Islet precursor cell (in vitro differentiated cells): ENCODE measurements at regions not wholly inside any gene's neighbourhood (a gene's known extent, or its start where the extent isn't known, plus 50 kb on each side); places are given as distances from the start of the nearest gene placed in this dataset.

Experiments
- DNase-seq: peaks from one replicate; pipeline ENCODE4 v3.0.0-alpha.2; 2018

DNA sequence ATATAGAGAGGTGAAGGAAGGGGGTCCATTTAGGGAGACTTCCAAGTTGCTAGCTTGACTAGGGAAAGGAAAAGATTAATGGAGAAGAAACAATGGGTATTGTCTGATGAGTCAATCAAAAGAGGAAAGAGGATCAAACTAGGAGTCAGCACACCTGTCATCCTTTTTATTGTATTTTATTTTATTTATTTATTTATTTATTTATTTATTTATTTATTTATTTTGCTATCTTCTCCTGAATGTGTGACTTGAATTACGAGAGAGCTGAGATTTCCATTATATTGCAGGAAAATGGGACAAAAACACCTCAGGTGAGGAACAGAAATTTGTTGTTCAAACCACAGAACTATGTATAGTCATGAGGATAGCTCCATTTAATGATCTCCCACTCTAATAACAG is 58.9 kb downstream of the NUDT11 start:
- no peak for DNase-seq

DNA sequence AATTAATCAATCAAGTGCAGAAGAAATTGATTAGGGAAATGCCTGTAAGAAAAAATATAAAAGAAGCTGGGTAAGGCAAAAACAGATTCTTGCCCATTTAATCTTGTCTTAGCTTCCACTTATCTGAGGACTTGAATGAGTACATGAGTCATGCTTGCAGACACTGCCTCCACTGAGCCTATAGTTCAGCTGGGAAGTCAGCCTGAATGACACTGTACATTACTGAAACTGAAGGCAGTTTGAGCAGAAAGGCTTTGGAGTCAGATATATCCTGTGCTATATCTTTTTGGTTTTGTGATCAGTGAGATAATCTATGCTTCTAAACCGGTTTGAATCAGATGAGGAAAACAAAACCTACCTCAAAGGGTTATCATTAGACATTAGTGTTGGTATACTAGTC is 61.3 kb downstream of the NUDT11 start:
- DNase-seq, result no peak

DNA sequence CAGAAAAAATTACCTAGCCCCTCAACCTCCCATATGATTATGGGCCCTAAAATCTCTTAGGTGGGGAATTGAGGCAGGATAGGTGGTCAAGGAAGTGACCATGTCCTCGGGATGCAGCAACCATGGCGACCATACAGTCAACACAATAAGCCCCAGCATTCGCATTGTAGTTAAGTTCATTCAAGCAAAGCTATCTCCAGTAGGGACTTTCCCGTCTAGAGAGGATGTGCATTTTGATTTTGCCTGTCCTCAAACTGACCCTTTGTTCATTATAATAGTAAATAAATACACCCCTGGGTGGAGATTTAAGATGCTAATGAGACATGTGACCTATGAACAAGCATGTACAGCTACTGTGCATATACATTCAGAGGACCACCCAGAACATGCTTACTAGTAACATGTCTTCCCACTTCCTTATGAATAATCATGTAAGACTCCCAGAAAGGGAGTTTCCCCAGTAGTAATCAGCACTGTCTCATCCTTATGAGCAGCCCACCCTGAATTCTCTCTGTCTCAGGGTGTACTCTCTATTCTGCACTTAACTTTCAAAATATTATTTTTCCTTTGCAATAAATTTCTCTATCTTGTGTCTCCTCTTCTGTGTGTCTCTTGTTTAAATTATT is 74.3 kb downstream of the NUDT11 start:
- no peak for DNase-seq

DNA sequence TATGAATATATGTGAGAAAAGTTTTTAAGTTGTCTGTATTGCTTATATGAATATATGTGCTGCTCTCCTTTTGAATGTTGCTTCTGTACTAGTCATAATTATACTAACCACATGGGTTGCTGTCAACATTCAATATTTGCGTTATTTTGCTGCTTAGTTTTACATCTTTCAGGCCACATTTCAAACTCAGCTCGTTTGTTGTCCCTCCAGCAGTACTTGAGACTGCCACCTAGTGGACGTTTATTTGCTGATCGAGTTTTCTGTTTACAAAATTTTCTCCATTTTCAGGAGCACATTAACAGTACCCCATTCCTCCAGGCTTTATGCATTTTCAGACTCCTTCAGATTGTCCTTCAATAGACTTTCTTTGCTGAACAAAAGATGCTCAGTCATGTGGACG is 75.8 kb downstream of the NUDT11 start:
- no peak for DNase-seq

DNA sequence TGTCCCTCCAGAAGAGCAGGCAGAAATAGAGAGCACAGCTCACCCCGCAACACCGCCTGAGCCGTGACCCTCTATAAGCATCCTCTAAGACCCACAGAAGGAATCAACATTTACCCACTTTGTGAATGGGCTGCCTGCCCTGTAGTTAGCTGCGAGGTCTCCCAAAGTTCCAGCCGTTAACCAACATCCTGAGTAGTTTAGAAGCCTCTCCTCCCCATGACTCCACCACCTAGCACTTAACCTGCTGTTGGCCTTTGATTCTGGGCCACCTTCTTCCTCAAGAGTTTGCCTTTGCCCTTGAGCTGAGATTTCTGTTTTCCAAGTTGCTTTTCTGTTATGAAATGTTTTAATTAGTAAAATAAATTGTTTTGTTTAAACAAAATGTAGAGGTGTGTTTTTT is 75.8 kb downstream of the NUDT10 start:
- no peak for DNase-seq

DNA sequence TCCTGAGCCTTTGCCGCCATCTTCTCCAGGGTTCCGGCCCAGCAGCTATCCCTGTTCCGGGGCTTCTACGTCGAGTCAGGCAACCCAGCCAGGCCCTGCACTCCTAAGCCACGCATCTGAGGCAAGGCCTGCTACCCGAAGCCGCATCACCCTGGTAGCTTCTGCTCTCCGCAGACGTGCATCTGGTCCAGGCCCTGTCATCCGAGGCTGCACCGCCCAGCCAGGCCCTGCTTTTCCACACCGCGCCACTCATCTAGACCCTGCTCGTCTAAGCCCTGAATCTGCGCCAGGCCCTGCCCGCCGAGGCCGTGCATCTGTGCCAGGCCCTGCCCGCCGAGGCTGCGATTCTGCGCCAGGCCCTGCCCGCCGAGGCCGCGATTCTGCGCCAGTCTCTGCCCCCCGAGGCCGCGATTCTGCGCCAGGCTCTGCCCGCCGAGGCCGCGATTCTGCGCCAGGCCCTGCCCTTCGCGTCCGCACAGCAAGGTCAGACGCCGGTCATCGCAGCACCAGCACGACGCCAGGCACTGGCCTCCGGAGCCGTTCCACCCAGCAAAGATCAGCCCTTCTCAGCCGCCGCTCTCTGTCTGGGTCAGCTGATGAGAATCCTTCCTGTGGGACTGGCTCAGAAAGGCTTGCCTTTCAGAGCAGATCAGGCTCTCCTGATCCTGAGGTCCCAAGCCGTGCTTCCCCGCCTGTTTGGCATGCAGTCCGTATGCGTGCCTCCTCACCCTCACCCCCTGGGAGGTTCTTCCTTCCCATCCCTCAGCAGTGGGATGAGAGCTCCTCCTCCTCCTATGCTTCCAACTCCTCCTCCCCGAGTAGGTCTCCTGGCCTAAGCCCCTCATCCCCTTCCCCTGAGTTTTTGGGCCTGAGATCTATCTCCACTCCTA is 75.1 kb downstream of the NUDT10 start:
- no peak for DNase-seq

DNA sequence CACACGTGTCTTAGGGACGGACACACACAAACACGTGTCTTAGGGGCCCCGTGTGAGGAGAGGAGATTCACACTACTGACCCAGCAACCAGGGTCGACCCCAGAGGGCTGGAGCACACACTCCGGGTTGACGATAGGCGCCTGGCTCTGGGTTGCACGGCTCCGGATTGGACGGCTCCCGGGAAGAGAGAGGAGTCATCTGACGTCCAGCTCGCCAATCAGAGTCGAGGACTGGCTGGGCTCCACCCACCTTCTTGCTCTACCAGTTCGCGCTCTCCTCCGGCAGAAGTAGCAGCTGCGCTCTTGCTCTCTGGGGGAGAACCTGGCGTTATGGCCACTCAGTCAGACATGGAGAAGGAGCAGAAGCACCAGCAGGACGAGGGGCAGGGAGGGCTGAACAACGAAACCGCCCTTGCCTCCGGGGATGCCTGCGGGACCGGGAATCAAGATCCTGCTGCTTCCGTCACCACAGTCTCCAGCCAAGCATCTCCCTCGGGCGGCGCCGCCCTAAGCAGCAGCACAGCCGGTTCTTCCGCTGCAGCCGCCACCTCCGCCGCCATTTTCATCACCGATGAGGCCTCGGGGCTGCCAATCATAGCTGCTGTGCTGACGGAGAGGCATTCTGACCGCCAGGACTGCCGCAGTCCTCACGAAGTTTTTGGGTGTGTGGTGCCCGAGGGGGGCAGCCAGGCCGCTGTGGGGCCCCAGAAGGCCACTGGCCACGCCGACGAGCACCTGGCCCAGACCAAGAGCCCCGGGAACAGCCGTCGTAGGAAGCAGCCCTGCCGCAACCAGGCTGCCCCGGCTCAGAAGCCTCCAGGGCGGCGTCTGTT is 74.3 kb downstream of the NUDT10 start:
- no peak for DNase-seq

DNA sequence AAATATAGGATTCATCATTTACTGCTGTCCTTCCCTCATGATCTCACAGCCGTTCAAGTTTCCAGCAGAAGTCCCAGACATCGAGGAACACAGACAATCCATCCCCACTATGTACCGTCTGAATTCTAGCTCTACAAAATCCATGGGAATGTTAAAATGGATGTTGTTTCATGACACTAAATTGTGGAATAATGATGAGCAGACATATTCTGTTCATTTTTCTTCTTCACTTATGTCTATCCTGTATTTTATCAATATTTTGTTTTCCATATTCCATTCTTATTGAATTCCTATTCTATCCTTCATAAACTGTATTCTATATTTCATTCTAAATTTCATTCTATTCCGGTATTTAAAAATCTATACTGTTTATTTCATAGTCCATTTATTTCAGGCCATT is 71.8 kb downstream of the NUDT10 start:
- no peak for DNase-seq

DNA sequence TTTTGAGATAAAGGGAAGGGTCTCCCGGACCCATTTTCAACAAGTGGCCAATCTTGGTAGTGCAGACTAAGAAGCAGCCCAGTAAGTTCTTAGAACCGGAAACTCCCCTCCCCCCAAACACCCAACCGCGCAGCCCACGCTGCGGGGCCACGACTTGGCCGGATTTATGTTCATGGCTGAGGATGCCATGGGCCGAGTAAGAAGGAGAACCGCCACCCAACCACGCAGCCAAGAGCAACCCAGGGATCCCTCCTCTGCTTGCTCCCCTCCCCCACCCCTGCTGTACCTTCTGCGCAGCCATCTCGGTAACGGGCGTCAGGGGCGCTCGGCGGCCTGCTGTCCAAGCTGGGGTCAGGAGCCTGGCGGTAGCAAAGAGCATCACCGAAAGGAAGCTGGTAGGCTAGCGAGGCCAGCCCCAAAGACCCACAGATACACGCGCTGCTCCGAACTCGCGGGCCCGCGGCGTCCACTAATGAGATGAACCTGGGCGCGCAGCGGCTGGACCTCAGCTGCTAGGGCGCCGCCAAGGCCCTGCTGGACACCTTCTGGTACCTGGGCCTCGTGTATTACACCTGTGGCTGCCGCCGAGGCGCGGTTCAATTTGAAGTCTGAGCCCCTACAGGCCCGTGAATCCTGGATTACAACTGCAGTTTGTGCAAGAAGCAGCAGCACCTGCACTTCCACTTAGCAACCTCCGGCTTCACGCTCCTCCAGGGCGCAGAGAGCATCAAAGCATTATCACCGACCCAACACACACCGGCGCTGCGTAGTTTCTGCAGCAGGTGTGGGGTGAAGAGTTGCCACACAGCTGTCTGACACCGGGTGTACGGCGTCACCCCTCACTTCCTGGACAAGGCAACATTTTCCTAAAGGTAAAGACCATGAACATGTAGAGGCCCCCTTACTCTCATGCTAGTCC is 63.4 kb downstream of the NUDT10 start:
- peak; percentile 61 for DNase-seq

DNA sequence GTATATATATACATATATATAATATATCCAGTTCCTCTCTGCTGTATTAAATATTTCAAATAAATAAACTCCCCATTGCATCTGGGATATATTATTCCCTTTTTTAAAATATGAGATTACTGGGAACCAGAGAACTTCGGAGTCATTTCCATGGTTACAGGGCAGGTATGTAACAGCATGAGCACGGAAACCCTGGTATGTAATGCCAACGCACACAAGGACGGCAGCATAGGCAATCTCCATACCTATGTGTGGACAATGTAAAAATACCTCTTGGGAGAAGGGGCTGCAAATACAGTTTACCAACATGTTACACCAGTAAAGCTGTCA is 62.8 kb downstream of the NUDT10 start:
- no peak for DNase-seq
